Loucy (cell line): ENCODE measurements at regions not wholly inside any gene's neighbourhood (a gene's known extent, or its start where the extent isn't known, plus 50 kb on each side); places are given as distances from the start of the nearest gene placed in this dataset.

Experiments used
- H2AFZ ChIP-seq: fragments of 200-600 bp; sonication (generic); 2 replicates; pipeline ENCODE4 v1.6.0; 2016; ENCODE audit warnings: antibody characterized with exemption, mild to moderate bottlenecking, low read length, moderate library complexity
- H3F3A ChIP-seq: fragments of 200-600 bp; 2 replicates; pipeline ENCODE4 v1.6.0; 2016; ENCODE audit warnings: antibody characterized with exemption, low read depth, mild to moderate bottlenecking
- H3K27me3 ChIP-seq: fragments of 200-600 bp; sonication (generic); 2 replicates; pipeline ENCODE4 v1.6.1; 2014; ENCODE audit warnings: low read length, mild to moderate bottlenecking; ENCODE audit not compliant: insufficient read depth, poor library complexity, severe bottlenecking
- H3K36me3 ChIP-seq: fragments of 200-600 bp; sonication (generic); 2 replicates; pipeline ENCODE4 v1.6.1; 2016; ENCODE audit warnings: low read length; ENCODE audit not compliant: insufficient read depth
- H3K4me1 ChIP-seq: fragments of 200-600 bp; sonication (generic); 2 replicates; pipeline ENCODE4 v1.5.1; 2014; ENCODE audit warnings: low read length, mild to moderate bottlenecking; ENCODE audit not compliant: insufficient read depth, poor library complexity, severe bottlenecking
- H3K4me2 ChIP-seq: fragments of 200-600 bp; sonication (generic); 2 replicates; pipeline ENCODE4 v1.6.0; 2014; ENCODE audit warnings: antibody characterized with exemption, low read length, low read depth, mild to moderate bottlenecking; ENCODE audit not compliant: poor library complexity, severe bottlenecking
- H3K4me3 ChIP-seq: fragments of 200-600 bp; sonication (generic); 2 replicates; pipeline ENCODE4 v1.5.1; 2014; ENCODE audit warnings: low read length, mild to moderate bottlenecking, mixed read lengths; ENCODE audit not compliant: poor library complexity, severe bottlenecking
- H3K79me2 ChIP-seq: fragments of 200-600 bp; sonication (generic); 2 replicates; pipeline ENCODE4 v1.6.1; 2014; ENCODE audit warnings: low read length; ENCODE audit not compliant: insufficient read depth
- H3K9ac ChIP-seq: fragments of 200-600 bp; sonication (generic); 2 replicates; pipeline ENCODE4 v1.6.0; 2014; ENCODE audit warnings: mild to moderate bottlenecking, low read depth, low read length, moderate library complexity; ENCODE audit not compliant: poor library complexity, severe bottlenecking
- H3K9me2 ChIP-seq: fragments of 200-600 bp; sonication (generic); replicated peaks from 2 replicates; pipeline ENCODE4 v1.6.1; 2016; ENCODE audit warnings: low read depth, low read length, mixed read lengths
- H3K9me3 ChIP-seq: fragments of 200-600 bp; sonication (generic); 2 replicates; pipeline ENCODE4 v1.6.1; 2014; ENCODE audit warnings: mild to moderate bottlenecking, antibody characterized with exemption, low read length, low read depth; ENCODE audit not compliant: insufficient read depth
- H4K20me1 ChIP-seq: fragments of 200-600 bp; sonication (generic); 2 replicates; pipeline ENCODE4 v1.6.0; 2014; ENCODE audit warnings: antibody characterized with exemption, low read length, mild to moderate bottlenecking; ENCODE audit not compliant: insufficient read depth, poor library complexity, severe bottlenecking
- EZH2phosphoT487 ChIP-seq: fragments of 200-600 bp; IDR thresholded peaks from 2 replicates; pipeline ENCODE4 v1.6.1; 2018; ENCODE audit warnings: antibody characterized with exemption, mild to moderate bottlenecking, moderate library complexity, borderline replicate concordance
- TF ChIP-seq, protein P1 (sequence below): fragments of 200-600 bp; sonication (generic); conservative IDR thresholded peaks from 2 replicates; pipeline ENCODE4 v1.5.1; 2014; ENCODE audit warnings: mild to moderate bottlenecking, antibody characterized with exemption, low read length

DNA sequence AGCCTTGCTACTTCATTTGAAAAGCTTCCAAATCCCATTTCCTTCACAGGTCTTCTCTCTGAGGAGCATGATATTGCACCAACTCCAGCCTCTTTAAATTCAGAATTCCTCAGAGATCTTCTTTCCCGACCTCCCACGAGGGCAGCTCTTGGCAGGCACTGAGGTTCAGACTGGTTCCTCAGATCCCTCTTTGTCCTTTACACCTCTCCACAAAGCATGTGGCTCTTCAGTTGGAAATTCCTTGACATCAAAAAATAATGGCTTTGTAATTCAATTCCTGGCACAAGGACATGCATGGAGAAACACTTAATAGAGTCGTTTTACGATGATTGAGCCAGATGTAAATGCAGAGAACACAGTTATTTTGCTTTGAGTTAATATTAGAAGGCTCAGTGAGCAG, 63.2 kb upstream of the TMX1 start:
- TF ChIP-seq, protein P1, sequence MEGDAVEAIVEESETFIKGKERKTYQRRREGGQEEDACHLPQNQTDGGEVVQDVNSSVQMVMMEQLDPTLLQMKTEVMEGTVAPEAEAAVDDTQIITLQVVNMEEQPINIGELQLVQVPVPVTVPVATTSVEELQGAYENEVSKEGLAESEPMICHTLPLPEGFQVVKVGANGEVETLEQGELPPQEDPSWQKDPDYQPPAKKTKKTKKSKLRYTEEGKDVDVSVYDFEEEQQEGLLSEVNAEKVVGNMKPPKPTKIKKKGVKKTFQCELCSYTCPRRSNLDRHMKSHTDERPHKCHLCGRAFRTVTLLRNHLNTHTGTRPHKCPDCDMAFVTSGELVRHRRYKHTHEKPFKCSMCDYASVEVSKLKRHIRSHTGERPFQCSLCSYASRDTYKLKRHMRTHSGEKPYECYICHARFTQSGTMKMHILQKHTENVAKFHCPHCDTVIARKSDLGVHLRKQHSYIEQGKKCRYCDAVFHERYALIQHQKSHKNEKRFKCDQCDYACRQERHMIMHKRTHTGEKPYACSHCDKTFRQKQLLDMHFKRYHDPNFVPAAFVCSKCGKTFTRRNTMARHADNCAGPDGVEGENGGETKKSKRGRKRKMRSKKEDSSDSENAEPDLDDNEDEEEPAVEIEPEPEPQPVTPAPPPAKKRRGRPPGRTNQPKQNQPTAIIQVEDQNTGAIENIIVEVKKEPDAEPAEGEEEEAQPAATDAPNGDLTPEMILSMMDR = no peak
- TF ChIP-seq EZH2phosphoT487 = no peak
- Histone ChIP-seq H3K36me3 (no peaks in the 10 kb centered on the region), H3K79me2 (no peaks in the 10 kb centered on the region), H2AFZ (no peak overlapping the region), H3K4me3 (no peak overlapping the region), H3K9ac (no peak overlapping the region), H3K4me1 (no peaks in the 10 kb centered on the region), H4K20me1 (no peaks in the 10 kb centered on the region), H3K27me3 (no peaks in the 10 kb centered on the region), H3K9me2 (no peaks in the 10 kb centered on the region), H3F3A (no peaks in the 10 kb centered on the region), H3K4me2 (no peak overlapping the region), H3K9me3 (no peaks in the 10 kb centered on the region)

GRCh38 chr14:51180577-51180976, 59.5 kb upstream of the TMX1 start:
- Histone ChIP-seq H3K4me1 (no peaks in the 10 kb centered on the region), H3K36me3 (no peaks in the 10 kb centered on the region), H3K9me2 (no peaks in the 10 kb centered on the region), H3F3A (no peaks in the 10 kb centered on the region), H3K27me3 (no peaks in the 10 kb centered on the region), H3K79me2 (no peaks in the 10 kb centered on the region), H3K9ac (no peak overlapping the region), H2AFZ (no peak overlapping the region), H3K4me2 (no peak overlapping the region), H3K4me3 (no peak overlapping the region), H4K20me1 (no peaks in the 10 kb centered on the region), H3K9me3 (no peaks in the 10 kb centered on the region)
- no peak for TF ChIP-seq EZH2phosphoT487
- TF ChIP-seq, protein P1 = no peak

DNA sequence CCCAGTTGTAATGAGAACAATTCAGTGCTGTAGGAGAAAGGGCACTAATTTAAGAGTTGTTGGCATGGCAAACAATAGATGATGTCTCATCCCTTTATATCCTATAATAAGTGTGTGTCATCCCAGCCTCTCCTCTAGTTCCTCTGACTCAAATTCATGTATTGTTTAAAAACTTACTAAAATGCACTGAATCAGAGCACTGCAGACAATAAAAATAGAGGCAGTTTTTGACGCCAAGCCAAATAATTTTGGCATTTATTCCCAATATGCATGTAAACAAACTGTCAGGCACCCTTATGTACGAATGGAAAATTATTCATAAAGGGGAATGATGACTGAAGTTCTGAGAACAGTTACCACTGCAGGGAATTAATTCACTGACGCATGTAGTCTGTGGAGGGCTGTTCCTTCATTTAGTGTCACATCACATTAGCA, 57.9 kb upstream of the TMX1 start:
- no peaks in the 10 kb centered on the region for H3F3A ChIP-seq
- no peak overlapping the region for H2AFZ ChIP-seq
- no peaks in the 10 kb centered on the region for H3K9me3 ChIP-seq
- H3K9ac ChIP-seq = no peak overlapping the region
- H3K4me3 ChIP-seq = no peak overlapping the region
- H3K27me3 ChIP-seq = no peaks in the 10 kb centered on the region
- no peaks in the 10 kb centered on the region for H4K20me1 ChIP-seq
- H3K4me2 ChIP-seq = no peak overlapping the region
- no peaks in the 10 kb centered on the region for H3K4me1 ChIP-seq
- no peak for TF ChIP-seq EZH2phosphoT487
- TF ChIP-seq, protein P1 = no peak
- H3K9me2 ChIP-seq = no peaks in the 10 kb centered on the region
- H3K36me3 ChIP-seq = no peaks in the 10 kb centered on the region
- H3K79me2 ChIP-seq = no peaks in the 10 kb centered on the region
